ENCODE measurements at regions not wholly inside any gene's neighbourhood (a gene's known extent, or its start where the extent isn't known, plus 50 kb on each side); places are given as distances from the start of the nearest gene placed in this dataset.

- TF ChIP-seq POLR2A (IDR thresholded peaks at IDR 0.05) (no peak), CTCF (IDR thresholded peaks at IDR 0.05) (no peak), POLR2AphosphoS5 (IDR thresholded peaks at IDR 0.05) (no peak), EP300 (IDR thresholded peaks at IDR 0.05) (no peak)
Observed at GRCh38 chr1:117685936-117686806, 80.3 kb downstream of the TENT5C start.

Data from gastroesophageal sphincter (tissue), 3 donors.